HepG2 (cell line): ENCODE measurements at regions not wholly inside any gene's neighbourhood (a gene's known extent, or its start where the extent isn't known, plus 50 kb on each side); places are given as distances from the start of the nearest gene placed in this dataset.

Experiments used
- ATAC-seq: fragments of 200-7000 bp; cut with Tn5 transposase; 3 replicates; pipeline ENCODE4 v1.9.1; 2020; ENCODE audit warnings: mild to moderate bottlenecking, moderate library complexity
- BruUV-seq: library from RNA; stranded (reverse); fragments of 400-500 nt; replicated peaks from 2 replicates; lab custom pipeline; 2021; lab: Mats Ljungman, UMichigan
- CTCF ChIA-PET: fragments of 300-600 bp; formaldehyde crosslinking; extraction: SDS; loops from one replicate; lab custom pipeline; 2021; ENCODE audit warnings: low total read pairs, inconsistent platforms, low intra/inter-chr PET ratio; lab: Yijun Ruan, JAX
- POLR2A ChIA-PET: fragments of 350-600 bp; sonication (Branson Sonifier 250); formaldehyde crosslinking; loops from one replicate; lab custom pipeline; 2020; ENCODE audit warnings: antibody characterized with exemption, inconsistent platforms; lab: Yijun Ruan, JAX
- DNase-seq: peaks from one replicate; pipeline ENCODE4 v3.0.0-alpha.2; 2015; ENCODE audit warnings: low spot score
- FAIRE-seq: peaks from 3 replicates; lab custom pipeline; 2011; peaks lifted over from hg19 to GRCh38; lab: Jason Lieb, UNC
- H2AFZ ChIP-seq: one replicate; pipeline ENCODE4 v1.6.1; 2011; ENCODE audit warnings: low read length, inconsistent platforms
- H3K27ac ChIP-seq: fragments of 300-600 bp; 3 replicates; pipeline ENCODE4 v1.8.0; 2011; ENCODE audit warnings: mixed run types, mild to moderate bottlenecking, mixed read lengths, low read length, inconsistent platforms; ENCODE audit not compliant: insufficient read depth; ENCODE audit errors: extremely low read length
- H3K27me3 ChIP-seq, 2 experiments: fragments of 200-600 bp in 1 of 2; 2 replicates in 1 of 2; 3 replicates in 1 of 2; pipeline versions ENCODE4 v1.6.0 to v1.8.0; 2011; ENCODE audit warnings: low read length in 2 of 2, mild to moderate bottlenecking in 2 of 2, moderate library complexity in 2 of 2, inconsistent platforms in 1 of 2; ENCODE audit not compliant: insufficient read depth in 2 of 2, control insufficient read depth in 1 of 2
- H3K36me3 ChIP-seq, 2 experiments: fragments of 200-600 bp in 1 of 2; replicated peaks in 1 of 2; 2 replicates in 1 of 2; 3 replicates in 1 of 2; pipeline versions ENCODE4 v1.5.1 to v1.8.0; 2011; ENCODE audit warnings: low read length in 2 of 2, inconsistent platforms in 1 of 2; ENCODE audit not compliant: insufficient read depth in 2 of 2, control insufficient read depth in 1 of 2
- H3K4me1 ChIP-seq: 2 replicates; pipeline ENCODE4 v1.5.1; 2012; ENCODE audit warnings: low read length, inconsistent platforms; ENCODE audit not compliant: insufficient read depth
- H3K4me2 ChIP-seq: 2 replicates; pipeline ENCODE4 v1.6.0; 2011; ENCODE audit warnings: low read depth, low read length, inconsistent platforms
- H3K4me3 ChIP-seq, 3 experiments: fragments of 200-600 bp in 1 of 3; sonication (generic), shearing (Covaris generic) in 1 of 3; replicated peaks in 1 of 3; 2 replicates each; pipeline ENCODE4 v1.5.1; 2011 to 2016; ENCODE audit warnings: low read length in 3 of 3, inconsistent platforms in 2 of 3, low read depth in 2 of 3, mild to moderate bottlenecking in 2 of 3, control low read depth in 1 of 3, mixed read lengths in 1 of 3; ENCODE audit not compliant: insufficient read depth in 1 of 3
- H3K79me2 ChIP-seq: one replicate; pipeline ENCODE4 v1.6.1; 2011; ENCODE audit warnings: low read length, inconsistent platforms; ENCODE audit not compliant: insufficient read depth
- H3K9ac ChIP-seq: 2 replicates; pipeline ENCODE4 v1.6.0; 2011; ENCODE audit warnings: mild to moderate bottlenecking, low read depth, low read length, inconsistent platforms; ENCODE audit not compliant: insufficient read depth
- H3K9me3 ChIP-seq: 2 replicates; pipeline ENCODE4 v1.5.1; 2012; ENCODE audit warnings: mild to moderate bottlenecking, low read length
- H4K20me1 ChIP-seq: 2 replicates; pipeline ENCODE4 v1.6.0; 2011; ENCODE audit warnings: inconsistent platforms, mild to moderate bottlenecking, low read length, moderate library complexity; ENCODE audit not compliant: insufficient read depth
- CHD2 ChIP-seq: IDR thresholded peaks from 2 replicates; pipeline ENCODE4 v1.6.1; 2011; ENCODE audit warnings: low read depth, low read length, improper control_type of control experiment
- HMGA1 ChIP-seq: sonication (generic); formaldehyde crosslinking; conservative IDR thresholded peaks from 2 replicates; pipeline ENCODE4 v1.4.0; 2020; ENCODE audit warnings: missing genetic modification reagents
- KMT2A ChIP-seq: sonication (generic); formaldehyde crosslinking; IDR thresholded peaks from 2 replicates; pipeline ENCODE4 v1.4.0; 2020; ENCODE audit warnings: missing genetic modification reagents
- NKX3-1 ChIP-seq: sonication (generic); formaldehyde crosslinking; IDR thresholded peaks from 2 replicates; pipeline ENCODE4 v1.5.0; 2020; ENCODE audit warnings: missing genetic modification reagents
- ZNF431 ChIP-seq: sonication (generic); formaldehyde crosslinking; IDR thresholded peaks from 2 replicates; pipeline ENCODE4 v1.9.0; 2022; ENCODE audit warnings: missing genetic modification reagents, low read depth, mild to moderate bottlenecking, borderline replicate concordance
- ZNF747 ChIP-seq: sonication (generic); formaldehyde crosslinking; IDR thresholded peaks from 2 replicates; pipeline ENCODE4 v1.8.1; 2023; ENCODE audit warnings: missing genetic modification reagents, mild to moderate bottlenecking, borderline replicate concordance
- ZNF772 ChIP-seq: sonication (generic); formaldehyde crosslinking; IDR thresholded peaks from 2 replicates; pipeline ENCODE4 v1.5.0; 2020; ENCODE audit warnings: mild to moderate bottlenecking, missing genetic modification reagents
- ZSCAN29 ChIP-seq: sonication (generic); formaldehyde crosslinking; conservative IDR thresholded peaks from 2 replicates; pipeline ENCODE4 v1.4.0; 2020; ENCODE audit warnings: mild to moderate bottlenecking, missing genetic modification reagents
- WGBS: methylation state at CpG from one replicate; pipeline ENCODE4 v1.1.6; 2017; ENCODE audit warnings: low lambda C conversion rate; 5-methylcytosine and 5-hydroxymethylcytosine counted together
- in situ Hi-C: cut with HindIII; loops from 2 replicates; pipeline ENCODE4 v1.10.0; 2017; ENCODE audit warnings: low pct_unique_long_range_greater_than_20kb; ENCODE audit not compliant: extremely low pct_ligation_motif_present
- intact Hi-C: fragments of 100-400 bp; cut with micrococcal nuclease; formaldehyde crosslinking; loops from one replicate; pipeline ENCODE4 v1.10.0; 2022; ENCODE audit not compliant: unreplicated experiment
- TF ChIP-seq, protein P1 (sequence below): IDR thresholded peaks from 2 replicates; pipeline ENCODE4 v1.6.1; 2016; ENCODE audit warnings: low read depth, borderline replicate concordance
- TF ChIP-seq, protein P2 (sequence below): IDR thresholded peaks from 2 replicates; pipeline ENCODE4 v1.6.1; 2016; ENCODE audit warnings: low read depth, control low read depth
- TF ChIP-seq, protein P3 (sequence below): IDR thresholded peaks from 2 replicates; pipeline ENCODE4 v1.6.1; 2018; ENCODE audit warnings: missing genetic modification reagents, mild to moderate bottlenecking, missing compliant biosample characterization

DNA sequence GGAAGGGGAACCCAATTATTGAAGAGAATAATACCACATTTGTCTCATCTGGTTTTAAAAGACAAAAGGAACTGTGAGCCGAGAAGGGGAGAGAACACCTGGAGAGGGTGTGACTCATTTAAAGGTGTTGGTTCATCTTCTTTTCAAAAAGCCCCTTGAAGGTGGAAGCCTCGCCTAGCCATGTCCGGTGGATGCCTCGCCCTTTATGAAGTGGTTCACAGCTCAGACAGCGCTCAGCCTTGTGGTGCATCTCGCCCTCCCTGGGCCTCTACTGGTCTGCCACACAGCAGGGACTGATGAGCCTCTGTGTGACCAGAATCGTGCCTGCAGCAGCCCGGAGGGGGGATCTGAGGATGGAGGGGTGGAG, 290.0 kb upstream of the CXCR4 start:
- Histone ChIP-seq H2AFZ (no peak overlapping the region), H3K4me1 (no peaks in the 10 kb centered on the region), H3K27ac (no peak overlapping the region), H4K20me1 (no peaks in the 10 kb centered on the region), H3K79me2 (no peaks in the 10 kb centered on the region), H3K36me3 (no peaks in the 10 kb centered on the region), H3K4me2 (no peak overlapping the region), H3K9me3 (no peaks in the 10 kb centered on the region), H3K27me3 (peaks cover 0 to 32% of the 10 kb centered on the region in 2 experiments; a peak in 3 of 5 replicates), H3K9ac (no peak overlapping the region), H3K4me3 (no peak overlapping the region)
- FAIRE-seq (no peak), DNase-seq (no peak), ATAC-seq (no peak)
- CTCF ChIA-PET, result no interaction called here
- TF ChIP-seq ZNF431 (CRISPR knock-in tag), result no peak
- TF ChIP-seq, protein P1, sequence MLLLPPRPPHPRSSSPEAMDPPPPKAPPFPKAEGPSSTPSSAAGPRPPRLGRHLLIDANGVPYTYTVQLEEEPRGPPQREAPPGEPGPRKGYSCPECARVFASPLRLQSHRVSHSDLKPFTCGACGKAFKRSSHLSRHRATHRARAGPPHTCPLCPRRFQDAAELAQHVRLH (CRISPR knock-in tag), result no peak
- no peak for TF ChIP-seq CHD2
- TF ChIP-seq, protein P2, sequence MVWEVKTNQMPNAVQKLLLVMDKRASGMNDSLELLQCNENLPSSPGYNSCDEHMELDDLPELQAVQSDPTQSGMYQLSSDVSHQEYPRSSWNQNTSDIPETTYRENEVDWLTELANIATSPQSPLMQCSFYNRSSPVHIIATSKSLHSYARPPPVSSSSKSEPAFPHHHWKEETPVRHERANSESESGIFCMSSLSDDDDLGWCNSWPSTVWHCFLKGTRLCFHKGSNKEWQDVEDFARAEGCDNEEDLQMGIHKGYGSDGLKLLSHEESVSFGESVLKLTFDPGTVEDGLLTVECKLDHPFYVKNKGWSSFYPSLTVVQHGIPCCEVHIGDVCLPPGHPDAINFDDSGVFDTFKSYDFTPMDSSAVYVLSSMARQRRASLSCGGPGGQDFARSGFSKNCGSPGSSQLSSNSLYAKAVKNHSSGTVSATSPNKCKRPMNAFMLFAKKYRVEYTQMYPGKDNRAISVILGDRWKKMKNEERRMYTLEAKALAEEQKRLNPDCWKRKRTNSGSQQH (CRISPR knock-in tag), result no peak
- no peak for TF ChIP-seq ZSCAN29
- no peak for TF ChIP-seq HMGA1 (CRISPR knock-in tag)
- TF ChIP-seq ZNF747 (CRISPR knock-in tag), result no peak
- TF ChIP-seq, protein P3, sequence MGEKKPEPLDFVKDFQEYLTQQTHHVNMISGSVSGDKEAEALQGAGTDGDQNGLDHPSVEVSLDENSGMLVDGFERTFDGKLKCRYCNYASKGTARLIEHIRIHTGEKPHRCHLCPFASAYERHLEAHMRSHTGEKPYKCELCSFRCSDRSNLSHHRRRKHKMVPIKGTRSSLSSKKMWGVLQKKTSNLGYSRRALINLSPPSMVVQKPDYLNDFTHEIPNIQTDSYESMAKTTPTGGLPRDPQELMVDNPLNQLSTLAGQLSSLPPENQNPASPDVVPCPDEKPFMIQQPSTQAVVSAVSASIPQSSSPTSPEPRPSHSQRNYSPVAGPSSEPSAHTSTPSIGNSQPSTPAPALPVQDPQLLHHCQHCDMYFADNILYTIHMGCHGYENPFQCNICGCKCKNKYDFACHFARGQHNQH, result no peak
- no peak for TF ChIP-seq ZNF772 (CRISPR knock-in tag)
- no peak for TF ChIP-seq KMT2A (CRISPR knock-in tag)
- TF ChIP-seq NKX3-1 (CRISPR knock-in tag), result no peak
- intact Hi-C loops, result no loop called here
- WGBS, result 3% methylated on average over 7 of the region's 8 CpGs
- BruUV-seq, result no TSS peak
- in situ Hi-C loops, result no loop called here
- POLR2A ChIA-PET, result no interaction called here
